ENCODE measurements at regions not wholly inside any gene's neighbourhood (a gene's known extent, or its start where the extent isn't known, plus 50 kb on each side); places are given as distances from the start of the nearest gene placed in this dataset.

GRCh38 chr6:145332011-145332410 is 403.3 kb downstream of the EPM2A start:
- H4K91ac ChIP-seq (replicated peaks; ENCODE audit: insufficient read length, low read length) = no peak overlapping the region
- H3K9ac ChIP-seq (replicated peaks in 1 of 4; ENCODE audit: extremely low read depth in 1 of 4, low read depth in 3 of 4, low read length in 3 of 4) = no peak overlapping the region
- FAIRE-seq = no peak
- no peaks in the 10 kb centered on the region for H3K27me3 ChIP-seq (replicated peaks in 1 of 4; ENCODE audit: control insufficient read depth in 3 of 4, extremely low read depth in 1 of 4, insufficient read depth in 3 of 4, low read length in 3 of 4)
- no peak overlapping the region for H3K14ac ChIP-seq (ENCODE audit: insufficient read length)
- H2BK20ac ChIP-seq (ENCODE audit: low read length) = no peak overlapping the region
- no peak overlapping the region for H2BK12ac ChIP-seq (ENCODE audit: low read depth, low read length)
- H3K9me3 ChIP-seq (ENCODE audit: insufficient read depth in 2 of 2, low read depth in 1 of 2, low read length in 1 of 2) = no peaks in the 10 kb centered on the region
- no peak overlapping the region for H2BK120ac ChIP-seq (replicated peaks; ENCODE audit: low read depth, low read length)
- POLR2A ChIA-PET (ENCODE audit: partially characterized antibody) = no interaction called here
- no peak overlapping the region for H4K5ac ChIP-seq (ENCODE audit: insufficient read length, low read depth, low read length)
- no peak overlapping the region for H2AFZ ChIP-seq (ENCODE audit: low read length)
- no peaks in the 10 kb centered on the region for H3K79me1 ChIP-seq (ENCODE audit: low read depth, low read length)
- H2AK5ac ChIP-seq (ENCODE audit: low read depth, low read length) = no peak overlapping the region
- H3K4me2 ChIP-seq (ENCODE audit: insufficient read depth in 1 of 2, low read depth in 2 of 2, low read length in 2 of 2) = no peak overlapping the region
- H3K36me3 ChIP-seq (ENCODE audit: control insufficient read depth in 2 of 4, insufficient read depth in 4 of 4, low read length in 3 of 4) = no peaks in the 10 kb centered on the region
- no peak overlapping the region for H3K23ac ChIP-seq (ENCODE audit: insufficient read length)
- no peaks in the 10 kb centered on the region for H3K4me1 ChIP-seq (replicated peaks in 1 of 4; ENCODE audit: control insufficient read depth in 3 of 4, insufficient read depth in 4 of 4, low read length in 3 of 4)
- CTCF ChIA-PET (ENCODE audit: partially characterized antibody) = interaction anchor here (1.0 kb wide), 1 partner anchor 54 kb away, joined by 3 read pairs; no protein-coding TSS in a partner anchor
- DNase-seq (ENCODE audit: low read depth in 1 of 2, low spot score in 2 of 2) = no peak
- no peak overlapping the region for H3K56ac ChIP-seq (replicated peaks; ENCODE audit: insufficient read length, low read depth, low read length)
- H3K4me3 ChIP-seq (ENCODE audit: extremely low read depth in 1 of 4, insufficient read depth in 2 of 4, low read depth in 3 of 4, low read length in 4 of 4) = no peak overlapping the region
- no peak overlapping the region for H3K27ac ChIP-seq (ENCODE audit: low read depth, low read length)
- H4K20me1 ChIP-seq (replicated peaks in 1 of 2; ENCODE audit: control insufficient read depth in 1 of 2, insufficient read depth in 2 of 2, low read length in 2 of 2) = no peaks in the 10 kb centered on the region
- no peak overlapping the region for H3K4ac ChIP-seq (replicated peaks; ENCODE audit: insufficient read length, low read depth, low read length)
- 32% methylated on average over 2 of the region's 2 CpGs; no CpG with 5 or more reads in 1 of the 2 experiments for WGBS, 2 experiments (ENCODE audit: extremely low coverage in 1 of 2, insufficient coverage in 1 of 2, insufficient read length in 1 of 2, insufficient replicate concordance in 2 of 2, low coverage in 1 of 2, low lambda C conversion rate in 2 of 2, missing lambda C conversion rate in 1 of 2)
- H2BK15ac ChIP-seq (ENCODE audit: low read length) = no peak overlapping the region
- no peak overlapping the region for H4K8ac ChIP-seq (ENCODE audit: extremely low read depth, insufficient read depth, low read length)
- no peaks in the 10 kb centered on the region for H3K79me2 ChIP-seq (ENCODE audit: control insufficient read depth in 1 of 2, insufficient read depth in 2 of 2, low read length in 2 of 2)
- no peaks in the 10 kb centered on the region for H3K23me2 ChIP-seq (ENCODE audit: low read depth, low read length)
- H2BK5ac ChIP-seq (ENCODE audit: low read depth, low read length) = no peak overlapping the region
- no peak overlapping the region for H3K18ac ChIP-seq (ENCODE audit: extremely low read depth, low read length)
- TF ChIP-seq TBP (IDR thresholded peaks at IDR 0.05; ENCODE audit: low read depth, low read length) (no peak), EP300 (IDR thresholded peaks at IDR 0.05; ENCODE audit: borderline replicate concordance in 1 of 2, low read depth in 2 of 2, low read length in 2 of 2) (no peak), CBX5 (IDR thresholded peaks at IDR 0.05; ENCODE audit: low read depth, low read length) (no peak), RNF2 (IDR thresholded peaks at IDR 0.05; ENCODE audit: borderline replicate concordance, low read depth, low read length, missing control alignments, poor library complexity, severe bottlenecking) (no peak), ATF3 (IDR thresholded peaks at IDR 0.05; ENCODE audit: insufficient read depth, low read depth, low read length) (no peak), POLR2A (IDR thresholded peaks at IDR 0.05; ENCODE audit: control extremely low read depth in 1 of 2, low read depth in 2 of 2, low read length in 2 of 2) (no peak), RBBP5 (IDR thresholded peaks at IDR 0.05; ENCODE audit: borderline replicate concordance, low read depth, low read length) (no peak), ASH2L (IDR thresholded peaks at IDR 0.05; ENCODE audit: low read length) (no peak)

Measured in H1 (cell line).